SK-N-SH treated with all-trans-retinoic acid at 6 μM for 48 hours (cell line): ENCODE measurements at regions not wholly inside any gene's neighbourhood (a gene's known extent, or its start where the extent isn't known, plus 50 kb on each side); places are given as distances from the start of the nearest gene placed in this dataset.

ENCODE experiments used
- ATAC-seq: fragments of 200-7000 bp; cut with Tn5 transposase; 3 replicates; pipeline ENCODE4 v1.9.1; 2020; ENCODE audit warnings: mild to moderate bottlenecking, moderate library complexity
- ARNTL ChIP-seq: fragments of 450-650 bp; formaldehyde crosslinking; IDR thresholded peaks from 2 replicates; pipeline ENCODE4 v1.5.0; 2020; ENCODE audit warnings: low read depth, mild to moderate bottlenecking, moderate library complexity, borderline replicate concordance
- BACH2 ChIP-seq: fragments of 250-450 bp; sonication (Bioruptor Pico); IDR thresholded peaks from 2 replicates; pipeline ENCODE4 v1.9.0; 2021; ENCODE audit warnings: mild to moderate bottlenecking, borderline replicate concordance
- CREB5 ChIP-seq: fragments of 250-450 bp; sonication (Bioruptor Pico); IDR thresholded peaks from 2 replicates; pipeline ENCODE4 v1.5.1; 2020; ENCODE audit warnings: low read depth, mild to moderate bottlenecking, moderate library complexity
- CSDC2 ChIP-seq: fragments of 250-450 bp; sonication (Bioruptor Pico); IDR thresholded peaks from 2 replicates; pipeline ENCODE4 v1.5.0; 2020; ENCODE audit warnings: mild to moderate bottlenecking, moderate library complexity
- CSRNP3 ChIP-seq: fragments of 250-450 bp; sonication (Bioruptor Pico); IDR thresholded peaks from 2 replicates; pipeline ENCODE4 v1.5.1; 2021; ENCODE audit warnings: mild to moderate bottlenecking, moderate library complexity
- ESRRG ChIP-seq: fragments of 250-450 bp; sonication (Bioruptor Pico); IDR thresholded peaks from 2 replicates; pipeline ENCODE4 v1.6.1; 2021; ENCODE audit warnings: mild to moderate bottlenecking
- GLIS3 ChIP-seq: fragments of 250-450 bp; sonication (Bioruptor Pico); IDR thresholded peaks from 2 replicates; pipeline ENCODE4 v1.5.0; 2020; ENCODE audit warnings: mild to moderate bottlenecking, moderate library complexity
- ISL1 ChIP-seq: fragments of 250-450 bp; sonication (Bioruptor Pico); IDR thresholded peaks from 2 replicates; pipeline ENCODE4 v2.1.2; 2022; ENCODE audit warnings: mild to moderate bottlenecking, moderate library complexity
- OSR1 ChIP-seq: fragments of 250-450 bp; sonication (Bioruptor Pico); IDR thresholded peaks from 2 replicates; pipeline ENCODE4 v1.8.0; 2022; ENCODE audit warnings: moderate library complexity, mild to moderate bottlenecking, inconsistent platforms
- PATZ1 ChIP-seq: fragments of 250-450 bp; sonication (Bioruptor Pico); IDR thresholded peaks from 2 replicates; pipeline ENCODE4 v1.8.0; 2020; ENCODE audit warnings: mild to moderate bottlenecking, moderate library complexity, borderline replicate concordance
- POU6F1 ChIP-seq: fragments of 250-450 bp; sonication (Bioruptor Pico); IDR thresholded peaks from 2 replicates; pipeline ENCODE4 v1.8.0; 2021; ENCODE audit warnings: low read depth, mild to moderate bottlenecking, moderate library complexity, borderline replicate concordance
- PPARA ChIP-seq: fragments of 250-450 bp; sonication (Bioruptor Pico); IDR thresholded peaks from 2 replicates; pipeline ENCODE4 v1.5.0; 2020; ENCODE audit warnings: mild to moderate bottlenecking, borderline replicate concordance
- RARB ChIP-seq: fragments of 250-450 bp; sonication (Bioruptor Pico); IDR thresholded peaks from 2 replicates; pipeline ENCODE4 v1.8.0; 2021; ENCODE audit warnings: mild to moderate bottlenecking, moderate library complexity
- TCF4 ChIP-seq: fragments of 250-450 bp; sonication (Bioruptor Pico); IDR thresholded peaks from 2 replicates; pipeline ENCODE4 v1.8.0; 2021; ENCODE audit warnings: mild to moderate bottlenecking, moderate library complexity, borderline replicate concordance
- TSHZ2 ChIP-seq: fragments of 250-450 bp; sonication (Bioruptor Pico); IDR thresholded peaks from 2 replicates; pipeline ENCODE4 v1.5.0; 2020; ENCODE audit warnings: mild to moderate bottlenecking, moderate library complexity
- ZC3H10 ChIP-seq: fragments of 250-450 bp; sonication (Bioruptor Pico); IDR thresholded peaks from 2 replicates; pipeline ENCODE4 v1.5.1; 2021; ENCODE audit warnings: mild to moderate bottlenecking, moderate library complexity
- ZFP3 ChIP-seq: fragments of 250-450 bp; sonication (Bioruptor Pico); IDR thresholded peaks from 2 replicates; pipeline ENCODE4 v1.5.0; 2020; ENCODE audit warnings: mild to moderate bottlenecking, moderate library complexity
- ZFP30 ChIP-seq: fragments of 450-650 bp; formaldehyde crosslinking; IDR thresholded peaks from 2 replicates; pipeline ENCODE4 v1.5.0; 2022; ENCODE audit warnings: mild to moderate bottlenecking, moderate library complexity
- ZNF565 ChIP-seq: fragments of 450-650 bp; formaldehyde crosslinking; conservative IDR thresholded peaks from 2 replicates; pipeline ENCODE4 v1.5.0; 2020; ENCODE audit warnings: low read depth, mild to moderate bottlenecking, moderate library complexity
- ZNF70 ChIP-seq: fragments of 450-650 bp; formaldehyde crosslinking; IDR thresholded peaks from 2 replicates; pipeline ENCODE4 v1.5.0; 2020; ENCODE audit warnings: mild to moderate bottlenecking, moderate library complexity
- ZNF8 ChIP-seq: fragments of 450-650 bp; formaldehyde crosslinking; IDR thresholded peaks from 2 replicates; pipeline ENCODE4 v1.5.0; 2020; ENCODE audit warnings: mild to moderate bottlenecking, moderate library complexity

- no peak for TF ChIP-seq CSDC2 (CRISPR knock-in tag)
Observed at GRCh38 chr21:19810779-19811178, 1187.4 kb upstream of the NCAM2 start (continued).

- no peak for TF ChIP-seq ZFP3 (CRISPR knock-in tag)
- TF ChIP-seq RARB (CRISPR knock-in tag) = no peak
- TF ChIP-seq OSR1 = no peak
- no peak for TF ChIP-seq ESRRG (CRISPR knock-in tag)
- no peak for TF ChIP-seq TCF4 (CRISPR knock-in tag)
- TF ChIP-seq ISL1 = no peak
- no peak for TF ChIP-seq PATZ1 (CRISPR knock-in tag)
- no peak for TF ChIP-seq GLIS3 (CRISPR knock-in tag)
- TF ChIP-seq ZNF8 (CRISPR knock-in tag) = no peak
- TF ChIP-seq CSRNP3 (CRISPR knock-in tag) = no peak
- TF ChIP-seq ZNF565 = no peak
- ATAC-seq = no peak
Observed at GRCh38 chr21:19830446-19830845, 1167.8 kb upstream of the NCAM2 start.

- TF ChIP-seq ARNTL (CRISPR knock-in tag) (no peak), POU6F1 (CRISPR knock-in tag) (no peak), ZNF70 (no peak), GLIS3 (CRISPR knock-in tag) (no peak), PPARA (no peak), PATZ1 (CRISPR knock-in tag) (no peak), TSHZ2 (CRISPR knock-in tag) (no peak), ZC3H10 (CRISPR knock-in tag) (no peak), TCF4 (CRISPR knock-in tag) (no peak), ZFP3 (CRISPR knock-in tag) (no peak), OSR1 (no peak), CSDC2 (CRISPR knock-in tag) (no peak), ZNF565 (no peak), BACH2 (no peak), RARB (CRISPR knock-in tag) (no peak), ZNF8 (CRISPR knock-in tag) (no peak)
- ATAC-seq = no peak
Observed at GRCh38 chr21:19832551-19832950, 1165.7 kb upstream of the NCAM2 start.

- ATAC-seq = no peak
- TF ChIP-seq ZNF8 (CRISPR knock-in tag) (no peak), ESRRG (CRISPR knock-in tag) (no peak), CREB5 (CRISPR knock-in tag) (no peak), ARNTL (CRISPR knock-in tag) (no peak), ZC3H10 (CRISPR knock-in tag) (no peak), OSR1 (no peak), ZFP30 (no peak), PATZ1 (CRISPR knock-in tag) (no peak), TCF4 (CRISPR knock-in tag) (no peak)
- TF ChIP-seq, all 23 proteins: peak for 0
Observed at GRCh38 chr21:19833082-19833481, 1165.1 kb upstream of the NCAM2 start.
